HG03064 (cell line): ENCODE measurements at regions not wholly inside any gene's neighbourhood (a gene's known extent, or its start where the extent isn't known, plus 50 kb on each side); places are given as distances from the start of the nearest gene placed in this dataset.
"Not testable (repeated sequence)": the region's sequence is repeated elsewhere in the genome, so short reads cannot be mapped to it uniquely, and the experiment has no call there.

Experiments
- ATAC-seq: cut with Tn5 transposase; IDR thresholded peaks from one replicate; pipeline ENCODE4 v1.9.1; 2021; ENCODE audit warnings: low read depth; ENCODE audit not compliant: unreplicated experiment

GRCh38 chr2:216950547-216950946 is 90.7 kb upstream of the TNP1 start:
- ATAC-seq: no peak

DNA sequence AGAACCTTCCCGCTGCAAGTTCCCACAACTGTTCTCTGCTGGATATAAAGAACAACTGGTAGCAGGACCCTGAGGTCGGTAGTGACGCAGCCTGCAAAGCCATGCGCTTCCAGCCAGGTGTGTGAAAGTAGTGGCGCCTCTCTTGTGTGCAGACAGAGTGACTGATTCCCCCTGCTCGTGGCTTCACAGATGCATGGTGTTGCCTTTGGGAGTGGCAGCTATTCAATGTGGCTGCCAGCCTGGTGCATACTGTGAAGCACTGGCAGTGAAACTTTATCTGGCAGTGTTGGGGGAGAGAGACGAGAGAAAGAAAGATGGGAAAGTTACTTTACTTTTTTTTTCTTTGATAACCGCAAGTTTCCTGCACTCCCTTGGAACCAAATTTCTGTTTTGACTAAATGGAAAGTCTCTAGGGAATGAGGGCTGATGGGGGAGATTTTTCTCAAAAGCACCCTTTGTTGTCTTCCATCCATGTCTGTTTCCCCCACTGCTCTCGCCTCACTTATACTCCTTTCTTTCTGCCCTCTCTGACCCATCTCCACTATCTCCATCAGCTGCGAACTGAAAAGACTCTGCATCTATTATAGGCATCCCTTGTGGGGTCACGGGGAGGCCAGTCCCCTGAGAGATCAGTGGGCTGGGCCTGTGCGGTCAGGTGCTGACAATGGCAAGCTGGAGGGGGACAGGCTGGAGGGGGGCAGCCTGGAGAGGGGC is 90.0 kb upstream of the TNP1 start:
- ATAC-seq: no peak

DNA sequence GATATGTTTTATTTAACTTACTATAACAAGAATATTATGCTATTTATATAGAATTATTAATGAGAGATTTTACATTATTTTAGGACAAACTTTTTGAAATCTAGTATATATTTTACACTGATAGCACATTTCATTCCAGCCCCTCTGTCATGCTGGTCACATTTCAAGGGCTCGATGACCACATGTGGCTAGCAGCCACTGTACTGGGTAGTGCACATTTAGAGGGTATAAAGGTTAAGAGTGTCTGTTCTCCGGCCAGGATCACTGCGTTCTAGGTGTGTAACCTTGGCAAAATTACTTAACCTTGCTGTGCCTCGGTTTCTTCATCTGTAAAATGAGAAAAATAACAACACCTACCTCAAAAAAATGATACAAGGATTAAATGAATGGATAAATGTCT is 87.2 kb upstream of the TNP1 start:
- ATAC-seq: no peak

- ATAC-seq: no peak
Measured at GRCh38 chr2:216944733-216945132, 84.9 kb upstream of the TNP1 start.

GRCh38 chr2:216943109-216943508 is 83.2 kb upstream of the TNP1 start:
- no peak for ATAC-seq

DNA sequence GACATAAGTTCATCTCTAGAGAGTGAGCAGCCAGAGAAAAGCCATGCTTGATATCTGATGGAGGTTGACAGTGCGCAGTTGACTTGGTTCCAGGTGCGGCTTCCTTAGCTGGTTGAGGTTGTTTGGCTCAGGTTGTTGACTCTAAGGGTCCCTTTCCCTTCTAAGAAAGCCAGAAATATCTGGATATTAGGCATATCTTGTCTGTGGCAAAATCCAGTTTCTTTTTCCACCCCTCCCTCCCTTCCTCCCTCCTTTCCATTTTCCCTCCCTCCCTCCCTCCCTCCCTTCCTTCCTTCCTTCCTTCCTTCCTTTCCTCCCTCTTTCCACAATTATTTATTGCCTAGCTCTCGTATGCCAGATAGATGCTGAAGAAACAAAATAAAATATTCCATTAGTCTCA is 82.6 kb upstream of the TNP1 start:
- no peak for ATAC-seq

DNA sequence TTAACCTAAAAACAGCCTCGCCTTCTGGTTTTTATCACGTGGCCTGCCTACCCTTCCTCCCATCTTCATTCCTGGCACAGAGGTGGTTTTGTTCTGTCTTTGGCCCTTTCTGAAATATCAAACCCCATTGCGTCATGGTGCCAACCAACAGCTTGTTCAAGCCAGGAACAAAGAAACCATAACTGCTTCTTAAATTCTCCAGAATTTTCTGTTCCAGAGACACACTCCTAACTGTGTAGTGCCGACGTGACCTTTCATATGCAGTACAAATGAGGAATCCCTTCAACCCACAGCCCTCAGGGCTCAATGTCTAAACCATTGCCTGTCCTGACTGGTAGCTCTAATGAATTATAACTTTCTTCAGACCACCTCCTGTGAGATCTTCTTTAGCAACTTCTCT is 82.2 kb upstream of the TNP1 start:
- ATAC-seq: no peak

DNA sequence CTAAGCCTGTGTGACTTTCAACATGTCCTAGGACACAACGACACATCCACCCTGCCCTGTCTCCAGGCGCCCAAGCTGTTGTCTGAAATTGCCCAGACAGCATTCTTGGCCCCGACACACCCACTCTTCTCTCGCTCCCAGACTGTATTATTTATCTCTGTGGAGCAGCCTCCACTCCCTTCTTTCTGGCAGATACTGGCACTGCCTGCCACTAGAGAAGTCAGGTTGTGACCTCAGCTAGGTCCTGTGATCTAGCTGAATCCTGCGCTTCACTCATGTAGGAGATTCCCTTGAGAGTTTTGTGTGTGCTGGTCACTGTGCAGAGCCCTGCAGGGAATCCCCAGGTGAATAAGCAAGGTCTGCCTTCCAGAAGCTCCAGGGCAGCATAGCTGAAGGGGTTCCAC is 77.1 kb upstream of the TNP1 start:
- ATAC-seq: no peak

DNA sequence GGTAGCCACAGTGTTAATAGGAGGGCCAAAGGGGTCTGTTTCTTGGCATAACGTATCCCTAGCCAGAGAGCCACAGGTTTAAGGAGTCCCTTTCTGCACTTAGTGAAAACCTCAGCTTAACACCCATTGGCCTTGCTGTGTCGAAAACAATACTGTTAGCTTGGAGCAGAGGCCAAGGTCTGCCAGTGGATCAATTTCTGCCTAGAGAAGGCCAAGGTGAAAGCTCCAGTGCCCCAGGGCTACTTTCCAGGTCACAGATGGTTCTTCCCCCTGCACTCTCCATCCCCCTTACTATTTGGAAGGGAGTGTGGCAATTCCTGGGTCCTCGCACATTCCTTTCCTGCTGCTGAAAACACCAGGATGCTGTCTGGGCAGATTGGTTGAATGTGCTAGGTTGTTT is 74.8 kb upstream of the TNP1 start:
- ATAC-seq: no peak

GRCh38 chr2:216934151-216934550 is 74.3 kb upstream of the TNP1 start:
- no peak for ATAC-seq

- ATAC-seq: no peak
Measured at GRCh38 chr2:216932863-216933548, 73.1 kb upstream of the TNP1 start.

- no peak for ATAC-seq
Measured at GRCh38 chr2:216932113-216932862, 72.4 kb upstream of the TNP1 start.

- no peak for ATAC-seq
Measured at GRCh38 chr2:216930716-216931115, 70.9 kb upstream of the TNP1 start.

GRCh38 chr2:216929338-216929737 is 69.5 kb upstream of the TNP1 start:
- ATAC-seq: not testable (repeated sequence)

GRCh38 chr2:216927163-216927562 is 67.3 kb upstream of the TNP1 start:
- ATAC-seq: no peak

DNA sequence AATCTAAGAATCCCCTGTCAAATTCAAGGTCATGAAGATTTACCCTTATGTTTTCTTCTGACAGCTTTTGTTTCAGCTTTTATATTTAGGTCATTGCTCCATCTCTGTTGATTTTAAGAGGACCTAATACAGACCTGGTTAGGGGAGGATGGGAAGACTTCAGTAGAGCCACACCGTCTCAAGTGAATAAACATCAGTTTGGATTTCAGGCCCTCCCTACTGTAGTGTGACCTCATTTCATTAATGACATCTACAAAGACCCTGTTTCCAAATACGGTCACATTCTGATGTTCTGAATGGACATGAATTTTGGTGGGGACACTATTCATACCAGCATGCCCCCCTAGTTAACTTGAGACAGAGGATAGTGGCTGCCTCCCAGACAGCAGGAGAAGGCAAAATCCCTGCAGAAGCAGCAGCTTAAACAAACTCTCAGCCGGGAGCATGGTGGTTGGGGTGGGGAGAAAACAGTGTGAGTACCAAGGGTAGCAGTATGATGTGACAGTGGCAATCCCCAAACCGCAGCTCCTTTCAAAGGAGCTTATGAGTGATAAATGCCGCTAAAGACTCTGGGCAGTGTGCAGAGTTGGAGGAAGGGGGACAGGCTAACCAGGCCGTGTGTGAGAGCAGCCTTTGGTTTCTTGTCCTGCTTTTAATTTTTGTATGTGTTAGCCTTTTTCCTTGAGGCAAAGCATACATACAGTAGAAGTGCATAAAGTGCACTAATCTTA is 65.9 kb upstream of the TNP1 start:
- ATAC-seq: no peak

DNA sequence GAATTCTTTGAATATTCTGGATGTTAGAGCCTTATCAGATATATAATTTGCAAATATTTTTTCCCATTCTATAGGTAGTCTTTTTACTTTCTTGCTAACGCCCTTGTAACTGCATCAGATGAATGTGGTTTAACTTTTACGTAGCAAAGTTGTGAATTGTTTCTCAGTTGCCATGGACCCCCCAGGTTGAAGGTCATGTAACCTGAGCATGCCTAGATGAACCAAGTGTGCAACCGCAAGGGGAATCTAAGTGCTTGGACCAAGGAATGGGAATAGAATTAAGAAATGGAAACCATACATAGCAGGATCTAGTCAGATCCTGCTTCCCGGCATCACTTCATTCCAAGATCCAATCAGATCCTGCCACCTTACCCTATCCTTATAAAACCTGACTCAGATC is 65.1 kb upstream of the TNP1 start:
- no peak for ATAC-seq

DNA sequence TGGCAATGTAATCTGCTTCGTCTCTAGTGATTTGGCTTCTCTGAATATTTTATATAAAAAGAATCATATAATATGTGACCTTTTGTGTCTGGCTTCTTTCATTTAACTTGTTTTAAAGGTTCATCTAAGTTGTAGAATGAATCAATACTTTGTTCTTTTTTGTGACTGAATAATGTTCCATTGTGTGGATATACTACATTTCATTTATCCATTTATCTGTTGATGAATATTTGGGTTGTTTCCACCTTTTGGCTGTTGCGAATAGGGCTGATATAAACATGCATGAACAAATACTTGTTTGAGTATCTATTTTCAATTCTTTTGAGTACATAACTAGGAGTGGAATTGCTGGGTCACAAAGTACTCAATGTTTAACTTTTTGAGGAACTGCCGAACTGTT is 63.8 kb upstream of the TNP1 start:
- no peak for ATAC-seq

DNA sequence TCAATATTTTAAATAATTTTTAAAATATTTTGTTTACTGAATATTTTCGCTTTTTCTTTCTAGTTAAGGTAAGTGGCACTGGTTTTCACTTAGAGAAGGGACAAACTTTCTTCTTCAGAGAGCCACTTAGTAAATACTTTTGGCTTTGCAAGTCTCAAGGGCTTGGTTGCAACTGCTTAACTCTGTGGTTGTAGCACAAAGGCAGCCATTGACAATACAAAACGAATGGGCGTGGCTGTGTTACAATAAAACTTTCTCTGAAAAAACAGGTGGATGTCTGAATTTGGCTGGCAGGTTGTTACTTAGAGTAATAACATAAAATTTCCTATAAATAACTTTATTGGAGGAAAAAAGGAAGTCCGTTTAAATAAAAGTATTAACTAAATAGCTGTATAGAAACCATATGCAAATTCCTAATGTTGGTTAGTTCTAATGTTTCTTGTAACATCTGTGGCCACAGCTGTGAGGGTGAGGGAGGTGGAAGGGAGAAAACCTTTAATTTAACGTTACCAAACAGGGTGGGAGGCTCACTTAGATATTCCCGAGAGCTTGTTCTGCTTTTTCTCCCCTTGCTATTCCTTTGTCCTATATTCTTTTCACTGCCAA is 62.4 kb upstream of the TNP1 start:
- no peak for ATAC-seq

GRCh38 chr2:216920937-216921456 is 61.1 kb upstream of the TNP1 start:
- ATAC-seq: no peak
